ENCODE measurements at regions not wholly inside any gene's neighbourhood (a gene's known extent, or its start where the extent isn't known, plus 50 kb on each side); places are given as distances from the start of the nearest gene placed in this dataset.

- no peak for TF ChIP-seq CTCF (IDR thresholded peaks at IDR 0.05; ENCODE audit: low read depth, low read length, poor library complexity, severe bottlenecking)
- no peak for TF ChIP-seq EZH2phosphoT487 (IDR thresholded peaks at IDR 0.05; ENCODE audit: borderline replicate concordance, low read length)
Measured at GRCh38 chr6:37113976-37114375, 56.0 kb upstream of the PIM1 start.

Data from DOHH2 (cell line).